Gastrocnemius medialis (tissue), 4 donors: ENCODE measurements at regions not wholly inside any gene's neighbourhood (a gene's known extent, or its start where the extent isn't known, plus 50 kb on each side); places are given as distances from the start of the nearest gene placed in this dataset.

Source experiments
- CTCF ChIP-seq, 5 experiments: fragments of 450-650 bp in 3 of 5; fragments of 200-600 bp in 2 of 5; sonication (generic) in 2 of 5; IDR thresholded peaks in 4 of 5; conservative IDR thresholded peaks in 1 of 5; 1 replicate in 4 of 5; 2 replicates in 1 of 5; pipeline ENCODE4 v1.5.1; 2016 to 2019; ENCODE audit warnings: antibody characterized with exemption in 5 of 5, mild to moderate bottlenecking in 3 of 5, moderate library complexity in 3 of 5
- POLR2A ChIP-seq, 2 donors: fragments of 450-650 bp; IDR thresholded peaks; one replicate each; pipeline ENCODE4 v1.6.1; 2017; ENCODE audit warnings: antibody characterized with exemption in 2 of 2, mild to moderate bottlenecking in 2 of 2, moderate library complexity in 2 of 2

- no peak for TF ChIP-seq CTCF (IDR thresholded peaks at IDR 0.05 in 4 of 5, conservative IDR thresholded peaks at IDR 0.05 in 1 of 5)
- TF ChIP-seq POLR2A (IDR thresholded peaks at IDR 0.05): no peak
These were observed 1389.1 kb upstream of the PIK3C3 start for GRCh38 chr18:40565805-40566509.
